HG02623 (cell line): ENCODE measurements at regions not wholly inside any gene's neighbourhood (a gene's known extent, or its start where the extent isn't known, plus 50 kb on each side); places are given as distances from the start of the nearest gene placed in this dataset.
"Not testable (repeated sequence)": the region's sequence is repeated elsewhere in the genome, so short reads cannot be mapped to it uniquely, and the experiment has no call there.

Experiments
- ATAC-seq: cut with Tn5 transposase; IDR thresholded peaks from one replicate; pipeline ENCODE4 v1.9.1; 2021; ENCODE audit warnings: moderate library complexity; ENCODE audit not compliant: unreplicated experiment

DNA sequence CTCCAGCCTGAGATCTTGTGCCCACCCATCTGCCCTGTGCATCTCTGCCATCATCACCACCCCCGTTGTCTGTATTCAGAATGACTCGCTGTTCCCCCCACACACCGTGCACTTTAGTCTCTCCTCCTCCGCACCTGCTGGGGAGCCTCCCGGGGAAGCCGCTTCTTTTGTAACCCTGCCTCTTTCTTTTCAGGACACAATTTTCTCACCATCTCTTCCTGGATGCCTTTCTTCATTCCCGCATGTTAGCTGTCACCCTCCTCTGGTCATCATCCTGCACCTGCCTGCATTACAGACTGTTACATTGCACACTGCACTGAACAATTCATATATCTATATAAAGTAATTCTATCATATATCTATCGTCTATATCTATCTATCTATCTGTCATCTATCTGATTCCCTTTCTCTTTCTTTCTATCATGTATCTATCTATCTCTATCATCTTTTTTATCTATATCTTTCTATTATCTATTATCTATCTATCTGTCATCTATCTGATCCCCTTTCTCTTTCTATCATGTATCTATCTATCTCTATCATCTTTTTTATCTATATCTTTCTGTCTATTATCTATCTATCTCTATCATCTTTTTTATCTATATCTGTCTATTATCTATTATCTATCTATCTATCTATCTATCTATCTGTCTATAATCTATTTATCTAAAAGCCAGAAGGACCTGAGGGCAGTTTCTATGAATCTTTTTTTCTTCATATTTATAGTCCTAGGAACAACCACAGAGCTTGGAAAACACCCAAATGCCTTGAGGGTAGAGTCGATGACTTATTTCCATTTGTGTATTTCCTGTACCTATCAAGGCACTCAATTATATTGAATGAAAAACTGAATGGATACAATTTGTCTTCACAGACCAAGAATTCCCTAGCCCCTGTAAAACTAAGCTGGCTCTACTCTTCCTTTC, 642.5 kb downstream of the ACTR3B start:
- ATAC-seq: no peak

DNA sequence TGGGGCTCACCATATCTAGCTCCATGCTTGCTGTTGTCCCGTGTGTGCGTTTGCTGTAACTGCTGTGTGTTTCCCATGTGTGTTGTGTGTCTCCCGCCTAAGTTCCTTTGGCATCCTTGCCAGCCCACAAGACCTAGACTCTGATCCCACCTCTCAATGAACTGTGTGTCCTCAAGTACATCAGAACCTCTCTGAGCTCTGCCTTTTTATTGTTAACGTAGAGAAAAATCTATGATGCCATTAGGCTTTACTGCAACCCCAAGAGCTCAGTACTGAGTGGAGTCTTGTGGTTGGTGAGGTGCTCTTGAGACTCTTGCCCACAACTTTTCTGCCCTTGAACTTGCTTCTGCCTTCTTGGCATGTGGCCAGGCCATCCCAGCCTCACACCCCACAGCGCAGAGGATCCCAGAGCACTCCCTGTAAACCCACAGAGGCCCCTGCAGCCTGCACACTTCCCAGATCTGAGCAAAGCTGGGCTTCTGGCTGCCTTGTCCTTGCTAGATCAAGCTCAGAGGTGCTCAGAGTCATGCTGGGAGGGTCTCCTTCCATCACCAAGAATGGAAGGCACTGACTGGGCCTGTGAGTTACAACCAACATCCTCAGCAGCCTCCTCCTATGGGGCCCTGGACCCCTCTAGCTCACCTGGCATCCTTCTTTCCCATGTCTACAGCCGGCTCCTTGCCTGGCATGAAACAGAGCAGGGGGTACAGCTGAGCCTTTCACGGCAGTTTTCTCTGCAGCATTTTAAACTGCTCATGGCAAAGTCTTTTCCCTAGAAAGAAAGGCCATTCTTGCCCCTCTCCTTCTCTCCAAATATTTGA, 643.4 kb downstream of the ACTR3B start:
- no peak for ATAC-seq

DNA sequence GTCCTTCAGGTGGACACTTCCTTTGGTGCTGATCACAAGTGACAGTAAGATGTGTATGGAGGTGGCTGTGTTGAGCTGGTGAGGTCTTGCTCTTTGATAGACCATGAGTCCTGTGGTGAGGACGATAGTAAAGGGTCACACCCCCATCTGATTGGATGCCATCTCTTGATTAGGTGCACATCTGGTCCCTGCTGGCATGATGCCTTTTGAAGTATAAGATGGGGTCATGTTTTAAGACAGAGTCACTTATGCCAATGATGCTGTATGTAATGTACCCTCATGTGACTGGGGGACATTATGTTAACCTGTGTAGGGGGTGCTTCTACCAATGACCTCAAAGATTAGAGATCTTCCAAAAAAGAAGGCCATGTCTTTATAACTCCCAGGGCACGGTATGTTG, 644.6 kb downstream of the ACTR3B start:
- no peak for ATAC-seq

DNA sequence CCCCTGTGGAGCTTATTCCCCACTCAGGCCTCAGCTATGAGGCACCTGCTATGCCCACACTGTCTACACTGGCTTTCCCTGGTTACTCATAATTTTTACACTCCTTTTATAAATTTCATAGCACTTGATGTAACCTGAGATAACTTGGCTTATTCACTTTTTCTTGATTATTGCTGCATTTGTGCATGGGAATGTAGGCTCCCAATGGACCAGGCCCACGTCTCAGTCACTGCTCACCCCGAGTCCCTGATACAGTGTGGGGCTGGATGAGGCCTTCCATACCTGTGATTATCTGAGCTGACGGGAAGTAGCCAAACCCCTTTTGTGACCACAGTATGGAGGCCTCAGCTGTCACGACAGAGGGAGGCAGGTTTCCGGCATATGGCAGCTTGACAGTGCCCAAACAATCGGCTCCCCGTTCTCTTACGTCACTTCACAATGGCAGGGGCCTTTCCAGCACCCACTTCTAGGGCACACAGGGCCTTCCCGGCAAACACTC, 645.3 kb downstream of the ACTR3B start:
- ATAC-seq: no peak

DNA sequence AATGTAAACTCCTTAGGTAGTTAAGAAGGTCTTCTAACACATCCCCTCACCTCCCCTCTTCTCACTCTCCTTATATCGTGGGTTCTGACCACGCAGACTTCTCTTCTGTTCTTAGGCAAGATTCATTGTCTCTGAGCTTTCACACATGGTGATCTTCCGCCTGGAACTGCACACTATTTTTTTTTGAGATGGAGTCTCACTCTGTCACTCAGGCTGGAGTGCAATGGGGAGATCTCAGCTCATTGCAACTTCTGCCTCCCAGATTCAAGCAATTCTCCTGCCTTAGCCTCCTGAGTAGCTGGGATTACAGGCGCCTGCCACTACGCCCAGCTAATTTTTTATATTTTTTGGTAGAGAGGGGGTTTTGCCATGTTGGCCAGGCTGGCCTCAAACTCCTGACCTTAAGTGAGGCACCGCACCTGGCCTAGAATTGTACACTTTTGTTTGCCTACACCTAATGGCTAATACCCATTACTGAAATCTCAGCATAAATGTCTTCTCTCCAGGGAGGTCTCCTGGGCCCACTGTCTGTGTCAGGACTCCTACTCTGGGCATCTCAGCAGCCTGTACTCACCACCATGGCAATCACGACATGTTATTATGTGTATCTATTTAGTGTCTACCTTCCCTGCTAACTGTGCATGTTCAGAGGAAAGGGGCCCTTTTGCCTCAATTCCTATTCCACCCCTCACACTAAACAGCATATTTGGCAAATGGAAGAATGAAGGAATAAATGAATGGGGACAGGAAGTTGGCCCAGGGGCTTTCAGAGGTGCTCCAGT, 646.3 kb upstream of the DPP6 start:
- ATAC-seq: no peak

DNA sequence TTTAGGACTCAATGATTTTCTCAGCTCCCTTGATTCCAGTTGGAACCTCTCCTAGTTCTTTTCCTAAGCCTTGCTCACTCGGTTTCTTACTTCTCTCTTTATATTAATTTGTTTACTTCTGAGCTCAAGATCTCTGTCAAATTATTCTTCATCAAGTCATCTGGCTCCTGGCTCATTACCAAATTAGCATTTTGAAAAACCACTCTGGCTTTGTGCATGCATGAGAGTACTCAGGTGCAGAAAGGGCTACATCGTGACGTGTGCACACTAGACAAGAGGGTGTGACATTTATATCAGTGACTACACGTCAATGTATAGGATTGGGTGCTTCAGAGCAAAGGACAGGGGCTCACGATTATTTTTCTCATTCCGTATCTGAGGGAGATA, 645.7 kb upstream of the DPP6 start:
- no peak for ATAC-seq

DNA sequence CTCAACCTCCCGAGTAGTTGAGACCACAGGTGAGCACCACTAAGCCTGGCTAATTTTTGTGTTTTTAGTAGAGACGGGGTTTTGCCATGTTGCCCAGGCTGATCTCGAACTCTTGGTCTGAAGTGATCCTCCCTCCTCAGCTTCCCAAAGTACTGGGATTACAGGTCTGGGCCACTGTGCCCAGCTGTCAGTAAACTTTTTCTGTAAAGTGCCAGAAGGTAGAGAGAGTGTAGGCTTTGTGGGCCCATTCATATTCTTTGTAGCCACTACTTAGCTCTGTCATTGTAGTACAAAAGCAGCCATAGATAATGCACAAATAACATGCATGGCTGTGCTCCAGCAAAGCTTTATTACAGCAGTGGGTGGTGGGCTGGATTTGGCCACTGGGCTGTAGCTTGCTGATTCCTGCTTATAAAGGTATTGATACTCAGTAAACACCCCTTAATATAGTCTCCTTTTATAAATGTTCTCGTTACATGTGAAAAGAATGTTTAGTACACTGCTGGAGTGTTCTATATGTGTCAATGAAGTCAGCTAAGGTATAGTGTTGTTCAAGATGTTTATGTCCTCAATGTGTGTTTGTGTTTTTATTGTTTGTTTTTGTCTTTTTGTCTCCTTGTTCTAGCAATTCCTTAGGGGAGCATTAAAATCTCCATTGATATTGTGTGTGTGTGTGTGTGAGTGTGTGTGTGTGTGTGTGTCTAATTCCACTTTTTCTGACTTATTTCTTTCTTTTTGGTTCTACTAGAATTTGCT, 644.7 kb upstream of the DPP6 start:
- ATAC-seq: no peak

DNA sequence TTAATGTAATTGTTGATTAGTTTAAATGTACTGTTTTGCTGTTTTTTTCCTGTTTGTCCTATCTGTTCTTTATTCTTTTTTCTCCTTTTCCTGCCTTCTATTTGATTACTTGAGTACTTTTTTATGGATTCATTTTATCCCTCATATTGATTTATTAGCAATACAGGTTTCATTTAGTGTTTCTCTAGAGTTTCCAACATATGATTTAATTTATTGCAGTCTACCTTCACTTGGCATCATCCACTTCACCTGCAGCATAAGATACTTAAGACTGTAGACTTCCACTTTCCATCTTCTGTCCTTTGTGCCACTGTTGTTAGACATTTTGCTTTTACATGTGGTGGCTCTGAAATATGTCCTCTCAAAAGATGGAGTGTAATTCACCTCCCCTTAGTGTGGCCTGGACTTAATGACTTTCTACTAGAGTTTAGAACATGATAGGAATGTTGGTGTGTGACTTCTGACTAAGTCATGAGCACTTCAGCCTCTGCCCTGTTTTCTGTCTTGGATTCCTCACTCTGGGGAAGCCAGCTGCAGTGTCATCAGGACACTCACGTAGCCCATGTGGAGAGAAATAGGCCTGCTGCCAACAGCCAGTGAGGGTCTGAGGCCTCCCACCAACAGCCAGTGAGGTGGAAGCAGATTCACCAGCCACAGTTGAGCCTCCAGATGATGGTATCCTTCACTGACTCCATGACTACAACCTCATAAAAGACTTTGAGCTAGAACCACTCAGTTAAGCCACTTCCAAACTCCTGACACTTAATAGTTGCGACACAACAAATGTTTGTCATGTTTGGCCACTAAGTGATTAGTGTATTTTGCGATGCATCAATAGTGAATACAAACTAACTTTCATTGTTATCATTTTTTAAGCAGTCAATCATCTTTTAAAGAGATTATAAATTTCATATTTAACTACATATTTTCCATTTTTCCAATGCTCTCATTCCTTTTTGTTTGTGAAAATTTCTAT, 643.5 kb upstream of the DPP6 start:
- ATAC-seq: no peak

DNA sequence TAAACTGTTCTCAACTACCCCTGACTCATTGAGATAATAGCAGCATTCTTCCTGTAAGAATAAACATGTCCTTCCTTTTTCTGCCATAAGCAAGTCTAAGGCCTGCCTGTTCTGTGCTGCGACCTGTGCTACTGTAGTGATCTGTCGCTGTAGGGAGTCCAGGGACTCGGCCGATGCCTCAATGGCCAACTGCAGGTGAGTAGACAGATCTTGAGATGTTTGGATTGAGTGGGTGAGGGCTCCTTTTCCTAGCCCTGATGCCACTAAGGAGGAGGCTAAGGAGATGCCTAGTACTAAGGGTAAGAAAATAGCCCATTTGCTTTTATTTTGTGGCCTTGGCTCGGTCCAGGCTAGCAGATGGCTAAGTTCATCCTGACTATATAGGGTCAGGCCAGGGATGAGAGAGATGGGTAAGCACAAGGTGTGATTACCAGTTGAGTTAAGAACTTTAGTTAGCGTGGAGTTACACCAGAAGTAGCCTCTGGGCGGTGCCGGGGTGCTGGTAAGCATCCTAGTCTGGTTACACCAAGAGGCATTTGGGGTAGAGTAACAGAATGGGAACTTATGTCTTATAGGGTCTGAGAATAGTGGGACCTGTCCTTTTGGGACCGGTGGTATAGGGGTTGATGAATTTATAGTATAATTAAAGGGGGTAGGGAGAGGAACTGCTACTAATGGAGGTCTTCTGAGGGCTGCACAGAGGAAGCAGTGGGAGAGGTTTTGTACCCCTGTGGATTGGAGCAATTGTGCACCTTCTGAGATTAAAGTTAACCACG, 642.4 kb upstream of the DPP6 start:
- ATAC-seq: not testable (repeated sequence)

DNA sequence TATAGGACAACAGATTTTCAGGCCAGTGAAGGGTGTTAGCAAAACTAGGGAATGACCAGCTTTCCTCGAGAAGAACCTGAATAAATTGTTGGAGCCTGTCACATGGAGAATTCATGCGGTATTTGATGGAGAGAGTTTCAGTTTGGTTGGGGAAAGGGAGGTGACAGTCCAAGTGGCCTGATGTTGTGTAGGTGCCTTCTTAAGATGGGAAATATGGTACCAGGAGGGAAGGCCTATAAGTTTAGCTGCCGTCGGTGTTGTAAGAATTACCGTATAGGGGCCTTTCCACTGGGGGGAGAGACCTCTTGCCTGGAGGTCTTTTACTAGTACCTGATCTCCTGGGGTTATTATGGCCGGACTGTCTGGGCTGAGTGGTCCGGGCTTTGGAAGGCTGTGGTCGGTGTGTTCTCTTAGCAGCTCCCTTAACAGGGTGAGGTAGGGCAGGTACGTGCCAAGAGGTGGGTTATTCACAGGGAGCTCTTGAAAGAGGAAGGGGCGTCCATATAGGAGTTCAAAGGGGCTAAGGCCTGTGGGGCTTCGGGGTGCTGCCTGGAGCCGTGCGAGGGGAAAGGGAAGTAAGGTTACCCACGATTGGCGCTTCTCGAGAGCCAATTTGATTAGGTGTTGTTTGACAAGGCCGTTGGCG, 641.1 kb upstream of the DPP6 start:
- ATAC-seq: not testable (repeated sequence)

DNA sequence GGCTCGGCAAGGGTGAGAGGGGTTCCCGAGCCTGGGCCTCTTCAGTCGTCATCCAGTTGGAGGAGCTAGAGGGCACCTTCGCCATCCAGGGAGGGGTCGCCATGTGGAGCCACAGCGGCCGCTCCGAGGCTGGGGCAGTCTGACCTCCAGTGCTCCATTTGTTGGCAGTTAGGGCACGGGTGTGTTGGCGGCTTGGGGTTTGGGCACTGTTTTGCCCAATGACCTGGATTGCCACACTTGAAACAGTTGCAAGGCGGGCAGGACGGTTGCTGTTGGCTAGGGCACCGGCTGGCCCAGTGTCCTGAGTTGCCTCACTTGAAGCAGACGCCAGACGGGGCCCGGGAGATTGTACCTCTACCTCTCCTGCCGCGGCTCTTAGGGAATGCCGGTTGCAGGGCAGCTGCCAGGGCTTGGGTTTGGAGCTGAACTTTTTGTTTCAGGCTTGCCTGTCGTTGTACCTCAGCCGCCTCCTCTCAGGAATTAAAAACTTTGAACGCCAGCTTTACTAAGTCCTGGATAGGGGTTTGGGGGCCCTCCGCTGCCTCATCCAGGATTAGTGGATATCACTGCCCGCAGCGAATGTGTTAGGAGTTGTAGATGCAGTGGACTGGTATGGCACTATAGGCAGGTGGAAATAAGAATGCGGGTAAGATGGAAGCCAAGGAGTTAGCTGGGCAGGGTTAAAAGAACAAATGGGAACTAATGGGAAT, 639.9 kb upstream of the DPP6 start:
- not testable (repeated sequence) for ATAC-seq

DNA sequence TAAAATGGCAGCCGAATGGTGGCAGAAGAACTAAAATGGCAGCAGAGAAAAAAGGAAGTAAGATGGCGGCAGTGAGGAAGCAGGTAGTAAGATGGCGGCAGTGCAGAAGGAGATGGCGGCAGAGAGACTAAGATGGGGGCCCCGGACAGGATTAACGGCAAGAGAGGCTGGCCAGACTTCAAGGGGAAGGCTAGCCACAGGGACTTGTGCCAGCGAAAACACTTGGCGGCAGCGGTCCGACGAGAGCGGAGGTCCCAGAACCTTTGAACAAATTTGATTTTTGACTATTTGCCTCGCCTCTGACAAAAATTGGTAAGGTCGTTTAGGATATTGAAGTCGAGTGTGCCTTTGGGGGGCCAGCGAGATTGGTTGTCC, 639.4 kb upstream of the DPP6 start:
- ATAC-seq: not testable (repeated sequence)

DNA sequence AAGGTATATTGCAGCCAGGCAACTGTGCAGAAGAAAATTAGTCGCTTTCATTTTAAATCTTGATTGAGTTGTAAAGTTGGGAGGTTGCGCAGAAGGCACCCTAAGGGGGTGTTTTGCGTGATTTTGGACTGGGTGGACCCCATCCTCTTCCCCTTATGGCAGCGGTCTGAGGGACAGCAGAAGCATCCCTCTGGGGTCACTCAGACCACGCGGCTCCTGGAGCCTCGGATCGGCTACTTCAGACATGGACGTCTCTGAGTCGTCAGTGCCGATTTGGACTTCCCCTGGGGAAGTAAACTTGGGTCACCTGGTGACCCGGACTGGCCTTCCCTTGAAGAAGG, 639.0 kb upstream of the DPP6 start:
- no peak for ATAC-seq

DNA sequence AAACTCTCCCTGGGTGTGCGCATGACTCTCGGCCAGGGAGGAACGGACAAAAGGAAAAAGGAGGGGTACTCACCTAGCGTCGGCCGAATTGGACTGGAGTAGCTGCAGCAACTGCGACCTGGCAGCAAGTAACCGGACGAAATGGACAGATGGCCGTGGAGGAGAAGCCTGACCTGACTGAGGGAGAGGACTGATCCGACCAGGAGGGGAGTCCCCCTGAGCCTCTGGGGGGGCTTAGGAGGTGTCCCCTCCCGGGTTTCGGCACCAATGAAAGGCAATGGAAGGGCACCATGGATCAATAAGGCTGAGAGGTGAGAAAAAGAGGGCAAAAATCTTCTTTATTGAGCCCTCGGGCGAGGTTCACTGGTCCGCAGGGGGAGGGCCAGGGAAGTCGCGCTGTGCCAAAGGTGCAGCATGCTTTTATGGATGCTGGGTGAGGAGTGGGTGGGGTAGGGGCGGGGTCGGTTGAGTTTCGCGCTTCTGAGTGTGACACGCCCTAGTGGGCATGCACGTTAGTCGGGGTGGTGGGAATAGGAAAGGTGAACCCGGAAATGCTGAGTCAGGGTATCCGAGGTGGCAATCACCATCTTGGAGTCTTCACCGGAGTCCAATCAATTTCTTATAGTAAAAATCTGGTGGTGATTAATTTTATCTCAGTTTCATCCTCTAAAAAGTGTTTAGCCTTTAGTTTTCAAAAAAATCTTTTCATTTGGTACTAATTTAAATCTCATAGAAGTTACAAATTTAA, 638.5 kb upstream of the DPP6 start:
- no peak for ATAC-seq

DNA sequence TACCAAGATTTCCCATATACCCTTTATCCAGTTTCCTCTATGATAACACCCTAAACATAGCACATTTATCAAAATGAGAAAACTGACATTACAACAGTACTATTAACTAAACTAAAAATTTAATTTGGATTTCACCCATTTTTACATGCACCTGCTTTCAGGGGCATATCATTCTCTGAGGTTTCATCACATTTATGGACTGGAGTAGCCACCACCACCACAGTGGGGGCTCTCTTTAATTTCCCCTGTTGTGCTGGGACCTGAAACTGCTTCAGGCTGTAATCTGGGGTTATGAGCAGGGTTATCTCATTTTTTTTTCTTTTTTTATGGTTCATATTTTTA, 637.9 kb upstream of the DPP6 start:
- ATAC-seq: no peak

DNA sequence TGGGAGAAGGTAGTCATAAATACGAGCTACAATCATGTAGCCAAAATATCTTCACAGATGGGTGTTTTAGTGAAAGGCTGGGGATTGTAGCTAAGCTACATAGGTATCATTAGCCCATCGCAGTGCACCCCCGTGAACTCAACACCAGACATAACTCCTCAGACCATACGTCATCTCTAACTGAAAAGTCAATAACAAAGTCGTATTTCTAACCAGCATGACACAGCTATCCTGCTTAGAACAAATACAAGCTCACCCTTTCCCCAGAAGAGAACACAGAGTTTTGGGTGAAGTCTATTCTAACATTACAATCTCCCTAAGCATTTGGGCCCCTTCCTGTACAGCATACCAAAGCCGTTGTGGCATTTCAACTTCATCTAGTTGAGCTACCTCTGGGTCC, 636.6 kb upstream of the DPP6 start:
- no peak for ATAC-seq
